ENCODE measurements at regions not wholly inside any gene's neighbourhood (a gene's known extent, or its start where the extent isn't known, plus 50 kb on each side); places are given as distances from the start of the nearest gene placed in this dataset.

- TF ChIP-seq USF2 (IDR thresholded peaks at IDR 0.05; ENCODE audit: low read length) = no peak
- TF ChIP-seq CHD7 (IDR thresholded peaks at IDR 0.05; ENCODE audit: insufficient replicate concordance, low read length) = no peak
- TF ChIP-seq ATF3 (IDR thresholded peaks at IDR 0.05; ENCODE audit: insufficient read depth, low read depth, low read length) = no peak
- no peak for TF ChIP-seq EZH2 (IDR thresholded peaks at IDR 0.05; ENCODE audit: low read depth, low read length, severe bottlenecking)
- no peak for TF ChIP-seq E2F6 (IDR thresholded peaks at IDR 0.05)
Measured at GRCh38 chr22:22158965-22159364, 85.6 kb upstream of the VPREB1 start (continued).
